ENCODE measurements at regions not wholly inside any gene's neighbourhood (a gene's known extent, or its start where the extent isn't known, plus 50 kb on each side); places are given as distances from the start of the nearest gene placed in this dataset.
A peak's percentile ranks its signal among the peaks of the same experiment; 100 is the strongest.

GRCh38 chr18:46334868-46335281, 230.7 kb downstream of the HAUS1 start:
- H3K27ac Mint-ChIP-seq, result no peak overlapping the region
- TF ChIP-seq, protein P1, sequence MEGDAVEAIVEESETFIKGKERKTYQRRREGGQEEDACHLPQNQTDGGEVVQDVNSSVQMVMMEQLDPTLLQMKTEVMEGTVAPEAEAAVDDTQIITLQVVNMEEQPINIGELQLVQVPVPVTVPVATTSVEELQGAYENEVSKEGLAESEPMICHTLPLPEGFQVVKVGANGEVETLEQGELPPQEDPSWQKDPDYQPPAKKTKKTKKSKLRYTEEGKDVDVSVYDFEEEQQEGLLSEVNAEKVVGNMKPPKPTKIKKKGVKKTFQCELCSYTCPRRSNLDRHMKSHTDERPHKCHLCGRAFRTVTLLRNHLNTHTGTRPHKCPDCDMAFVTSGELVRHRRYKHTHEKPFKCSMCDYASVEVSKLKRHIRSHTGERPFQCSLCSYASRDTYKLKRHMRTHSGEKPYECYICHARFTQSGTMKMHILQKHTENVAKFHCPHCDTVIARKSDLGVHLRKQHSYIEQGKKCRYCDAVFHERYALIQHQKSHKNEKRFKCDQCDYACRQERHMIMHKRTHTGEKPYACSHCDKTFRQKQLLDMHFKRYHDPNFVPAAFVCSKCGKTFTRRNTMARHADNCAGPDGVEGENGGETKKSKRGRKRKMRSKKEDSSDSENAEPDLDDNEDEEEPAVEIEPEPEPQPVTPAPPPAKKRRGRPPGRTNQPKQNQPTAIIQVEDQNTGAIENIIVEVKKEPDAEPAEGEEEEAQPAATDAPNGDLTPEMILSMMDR (IDR thresholded peaks at IDR 0.05), result no peak

DNA sequence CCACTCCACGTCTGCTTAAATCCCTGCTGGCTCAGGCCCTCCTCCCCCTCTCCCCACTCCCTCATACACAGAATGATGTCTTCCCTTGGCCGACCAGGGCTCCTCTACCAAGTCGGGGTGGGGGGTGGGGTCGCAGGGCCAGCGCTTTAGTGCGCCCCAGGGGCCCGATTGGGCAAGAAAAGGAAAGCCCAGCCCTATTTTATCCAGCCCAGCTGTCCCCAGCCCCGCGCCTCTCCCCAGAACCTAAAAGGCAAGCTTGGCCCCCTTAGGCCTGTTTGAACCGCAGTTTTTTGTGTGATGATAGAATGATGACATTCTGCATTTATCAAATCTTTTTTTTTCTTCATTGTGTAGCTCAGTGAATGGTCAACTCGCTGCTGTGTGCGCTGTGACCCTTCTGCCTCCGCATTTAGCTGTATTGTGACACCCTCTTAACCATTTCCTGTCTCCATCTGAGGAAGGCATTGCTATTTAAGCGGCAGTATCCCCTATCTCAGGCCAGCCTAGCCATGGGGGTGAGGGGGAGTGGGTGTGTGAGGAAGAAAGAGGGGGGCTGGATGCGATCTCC, 231.4 kb downstream of the HAUS1 start:
- peaks cover 7% of the 10 kb centered on the region; the same call in 1 of the 2 replicates for H3K4me1 Mint-ChIP-seq (ENCODE audit: low read depth)
- H3K27me3 Mint-ChIP-seq (ENCODE audit: insufficient read depth), result peaks cover 51% of the 10 kb centered on the region

More at GRCh38 chr18:46334868-46335281, 230.7 kb downstream of the HAUS1 start:
- Mint-ChIP-seq H3K9me3 (no peaks in the 10 kb centered on the region), H3K4me1 (ENCODE audit: low read depth) (peaks cover 7% of the 10 kb centered on the region), H3K36me3 (ENCODE audit: low read depth) (no peaks in the 10 kb centered on the region), H3K4me3 (peak overlapping the region; percentile 45; the same call in 1 of the 2 replicates), H3K27me3 (ENCODE audit: insufficient read depth) (peaks cover 49% of the 10 kb centered on the region)
- no peak for DNase-seq

DNA sequence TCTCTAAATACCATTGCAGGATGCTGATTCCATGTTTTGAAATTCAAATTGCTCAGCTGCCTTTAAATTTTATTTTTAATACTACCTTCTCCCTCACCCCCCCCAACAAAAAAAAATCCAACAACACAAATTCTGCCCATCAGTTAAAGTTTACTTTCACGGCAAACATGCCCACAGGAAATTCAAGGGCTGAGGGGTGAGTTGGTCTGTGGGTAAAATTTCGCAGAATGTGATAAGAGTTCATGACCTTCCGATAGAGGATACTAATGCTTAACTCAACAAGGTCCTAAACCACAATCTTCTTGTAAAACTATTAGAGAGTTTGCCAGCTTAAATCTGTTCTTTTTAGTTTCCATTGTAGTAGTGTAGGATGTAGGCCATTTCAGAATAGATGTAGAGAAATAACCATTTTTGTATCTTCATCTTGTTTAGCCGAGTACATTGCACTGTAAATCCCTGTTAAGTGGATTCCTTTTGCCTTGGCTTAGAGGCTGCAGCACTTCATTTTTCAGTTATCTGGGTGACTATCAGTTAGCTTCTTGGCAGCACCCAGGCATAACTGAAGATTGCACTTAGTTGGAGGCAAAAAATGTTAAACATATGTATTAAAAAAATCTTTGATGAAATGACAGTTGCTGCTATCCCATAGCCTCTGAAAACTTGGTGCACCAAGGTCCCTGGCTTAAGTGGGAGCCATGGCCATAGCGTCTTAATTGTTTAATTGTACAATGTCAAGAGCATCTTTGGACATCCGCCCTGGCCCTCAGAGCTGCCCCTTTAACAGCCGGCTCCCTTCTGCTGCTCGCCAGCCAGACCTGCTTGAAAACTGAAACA, 232.3 kb downstream of the HAUS1 start:
- H3K27me3 Mint-ChIP-seq (ENCODE audit: insufficient read depth), result peaks cover 56% of the 10 kb centered on the region
- TF ChIP-seq, protein P1 (IDR thresholded peaks at IDR 0.05), result no peak
- H3K36me3 Mint-ChIP-seq (ENCODE audit: low read depth), result no peaks in the 10 kb centered on the region
- H3K4me3 Mint-ChIP-seq, result no peak overlapping the region
- no peaks in the 10 kb centered on the region for H3K9me3 Mint-ChIP-seq
- H3K27ac Mint-ChIP-seq, result no peak overlapping the region
- DNase-seq, result no peak
- H3K4me1 Mint-ChIP-seq (ENCODE audit: low read depth), result peaks cover 7% of the 10 kb centered on the region; the same call in 1 of the 2 replicates

More for the DNA sequence above, 231.4 kb downstream of the HAUS1 start:
- no peaks in the 10 kb centered on the region for H3K9me3 Mint-ChIP-seq
- TF ChIP-seq, protein P1 (IDR thresholded peaks at IDR 0.05), result no peak
- H3K4me3 Mint-ChIP-seq, result no peak overlapping the region
- DNase-seq, result no peak
- H3K27ac Mint-ChIP-seq, result no peak overlapping the region
- no peaks in the 10 kb centered on the region for H3K36me3 Mint-ChIP-seq (ENCODE audit: low read depth)

DNA sequence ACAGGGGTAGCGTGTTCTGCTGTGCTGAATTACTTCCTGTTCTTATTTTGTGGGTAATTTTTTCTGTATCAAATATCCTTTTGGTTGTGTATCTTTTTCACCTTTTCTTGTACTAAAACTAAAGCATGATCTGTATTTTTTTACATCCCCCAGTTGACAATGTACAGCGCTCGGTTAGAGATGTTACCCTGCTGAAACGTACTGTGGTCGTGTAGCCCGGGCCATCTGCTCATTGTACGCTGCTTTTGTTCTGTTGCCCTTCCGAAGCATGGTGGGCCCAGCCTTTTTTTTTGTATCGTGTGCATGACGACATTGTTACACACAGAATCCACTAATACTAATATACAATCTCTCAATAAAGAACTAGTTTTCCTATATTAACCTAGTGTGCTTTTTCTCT, 233.1 kb downstream of the HAUS1 start:
- Mint-ChIP-seq H3K36me3 (ENCODE audit: low read depth) (no peaks in the 10 kb centered on the region), H3K9me3 (no peaks in the 10 kb centered on the region), H3K4me1 (ENCODE audit: low read depth) (peaks cover 7% of the 10 kb centered on the region; the same call in 1 of the 2 replicates), H3K27me3 (ENCODE audit: insufficient read depth) (peaks cover 60% of the 10 kb centered on the region), H3K4me3 (no peak overlapping the region), H3K27ac (no peak overlapping the region)
- DNase-seq, result no peak
- TF ChIP-seq, protein P1 (IDR thresholded peaks at IDR 0.05), result no peak

DNA sequence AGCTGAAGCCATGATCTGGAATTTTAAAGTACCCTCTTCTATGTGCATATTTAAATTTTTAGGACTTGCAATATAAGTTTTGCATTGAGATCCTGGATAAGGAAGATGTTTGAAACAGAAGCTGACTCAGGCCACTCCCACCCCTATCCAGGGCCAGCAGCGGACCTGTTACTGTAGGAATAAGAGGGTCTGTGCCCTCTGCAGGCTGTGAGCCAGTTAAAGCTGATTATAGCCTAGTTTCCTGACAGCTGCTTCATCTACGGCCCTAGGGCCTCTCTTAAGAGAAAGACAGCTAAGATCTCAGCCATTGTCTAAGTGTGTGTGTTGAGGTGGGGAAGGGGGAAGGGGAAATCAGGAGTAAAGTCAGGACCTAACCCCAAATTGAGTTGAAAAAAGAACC, 234.0 kb downstream of the HAUS1 start:
- TF ChIP-seq, protein P1 (IDR thresholded peaks at IDR 0.05), result no peak
- Mint-ChIP-seq H3K36me3 (ENCODE audit: low read depth) (no peaks in the 10 kb centered on the region), H3K27ac (no peak overlapping the region), H3K4me3 (no peak overlapping the region), H3K9me3 (no peaks in the 10 kb centered on the region), H3K4me1 (ENCODE audit: low read depth) (peaks cover 7% of the 10 kb centered on the region; the same call in 1 of the 2 replicates), H3K27me3 (ENCODE audit: insufficient read depth) (peaks cover 54% of the 10 kb centered on the region)
- DNase-seq, result no peak
